ENCODE measurements at regions not wholly inside any gene's neighbourhood (a gene's known extent, or its start where the extent isn't known, plus 50 kb on each side); places are given as distances from the start of the nearest gene placed in this dataset.

DNA sequence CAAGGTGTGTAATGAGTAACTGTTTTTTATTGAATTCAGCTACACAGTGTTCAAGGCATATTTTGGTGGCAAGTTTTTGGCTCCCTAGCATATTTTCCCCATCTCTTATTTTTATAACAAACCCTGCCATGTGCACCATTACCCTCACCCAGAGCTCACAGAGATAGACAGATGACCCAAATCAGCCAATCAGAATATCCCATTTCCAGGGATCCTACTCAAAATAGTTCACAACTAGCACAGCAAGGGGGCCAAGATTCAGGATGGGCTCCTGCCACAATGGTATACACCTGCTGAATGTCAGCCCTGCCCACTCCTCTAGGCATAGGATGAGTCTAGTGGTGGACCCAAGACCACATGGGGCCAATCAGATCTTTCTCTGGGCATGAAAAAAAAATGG, 78.8 kb upstream of the SETMAR start:
- no peak for TF ChIP-seq CTCF (IDR thresholded peaks at IDR 0.05; ENCODE audit: low read depth, low read length, missing input control)
- TF ChIP-seq REST (IDR thresholded peaks at IDR 0.05), result no peak
- TF ChIP-seq, protein P1, sequence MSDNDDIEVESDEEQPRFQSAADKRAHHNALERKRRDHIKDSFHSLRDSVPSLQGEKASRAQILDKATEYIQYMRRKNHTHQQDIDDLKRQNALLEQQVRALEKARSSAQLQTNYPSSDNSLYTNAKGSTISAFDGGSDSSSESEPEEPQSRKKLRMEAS (IDR thresholded peaks at IDR 0.05), result no peak
- no peak for TF ChIP-seq GABPA (IDR thresholded peaks at IDR 0.05 in 1 of 2, conservative IDR thresholded peaks at IDR 0.05 in 1 of 2)
- no peak for TF ChIP-seq TAF1 (conservative IDR thresholded peaks at IDR 0.05)
- TF ChIP-seq EGR1 (IDR thresholded peaks at IDR 0.05; ENCODE audit: low read depth in 2 of 2), result no peak
- TF ChIP-seq HNF4G (IDR thresholded peaks at IDR 0.05), result no peak
- no peak for TF ChIP-seq SP1 (IDR thresholded peaks at IDR 0.05)
- TF ChIP-seq FOXA1 (IDR thresholded peaks at IDR 0.05), result no peak
- TF ChIP-seq JUND (IDR thresholded peaks at IDR 0.05), result no peak
- no peak for TF ChIP-seq RXRA (IDR thresholded peaks at IDR 0.05)
- TF ChIP-seq YY1 (IDR thresholded peaks at IDR 0.05), result no peak
- TF ChIP-seq RAD21 (IDR thresholded peaks at IDR 0.05), result no peak
